CD4-positive, alpha-beta T cell treated with Interleukin-12 subunit alpha and Interleukin-12 subunit beta, for 1 hour (primary cell): ENCODE measurements at regions not wholly inside any gene's neighbourhood (a gene's known extent, or its start where the extent isn't known, plus 50 kb on each side); places are given as distances from the start of the nearest gene placed in this dataset.
"Not testable (repeated sequence)": the region's sequence is repeated elsewhere in the genome, so short reads cannot be mapped to it uniquely, and the experiment has no call there.

Experiments
- DNase-seq: peaks from one replicate; pipeline ENCODE4 v3.0.0-alpha.2; 2020

DNA sequence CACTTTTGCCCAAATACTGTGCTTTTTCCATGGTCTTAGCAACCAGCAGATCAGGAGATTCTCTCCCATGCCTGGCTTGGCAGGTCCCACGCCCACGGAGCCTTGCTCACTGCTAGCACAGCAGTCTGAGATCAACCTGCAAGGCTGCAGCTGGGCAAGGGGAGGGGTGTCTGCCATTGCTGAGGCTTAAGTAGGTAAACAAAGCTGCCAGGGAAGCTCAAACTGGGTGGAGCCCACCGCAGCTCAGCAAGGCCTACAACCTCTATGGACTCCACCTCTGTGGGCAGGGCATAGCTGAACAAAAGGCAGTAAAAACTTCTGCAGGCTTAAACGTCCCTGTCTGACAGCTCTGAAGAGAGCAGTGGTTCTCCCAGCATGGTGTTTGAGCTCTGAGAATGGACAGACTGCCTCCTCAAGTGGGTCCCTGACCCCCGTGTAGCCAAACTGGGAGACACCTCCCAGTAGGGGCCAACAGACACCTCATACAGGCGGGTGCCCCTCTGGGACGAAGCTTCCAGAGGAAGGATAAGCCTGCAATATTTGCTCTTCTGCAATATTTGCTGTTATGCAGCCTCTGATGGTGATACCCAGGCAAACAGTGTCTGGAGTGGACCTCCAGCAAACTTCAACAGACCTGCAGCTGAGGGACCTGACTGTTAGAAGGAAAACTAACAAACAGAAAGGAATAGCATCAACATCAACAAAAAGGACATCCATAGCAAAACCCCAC, 132.8 kb upstream of the STARD13 start:
- DNase-seq: not testable (repeated sequence)

DNA sequence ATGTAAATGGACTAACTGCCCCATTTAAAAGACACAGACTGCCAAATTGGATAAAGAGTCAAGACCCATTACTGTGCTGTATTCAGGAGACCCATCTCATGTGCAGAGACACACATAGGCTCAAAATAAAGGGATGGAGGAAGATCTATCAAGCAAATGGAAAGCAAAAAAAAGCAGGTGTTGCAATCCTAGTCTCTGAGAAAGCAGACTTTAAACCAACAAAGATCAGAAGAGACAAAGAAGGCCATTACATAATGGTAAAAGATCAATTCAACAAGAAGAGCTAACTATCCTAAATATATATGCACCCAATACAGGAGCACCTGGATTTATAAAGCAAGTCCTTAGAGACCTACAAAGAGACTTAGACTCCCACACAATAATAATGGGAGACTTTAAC, 134.6 kb upstream of the STARD13 start:
- DNase-seq: not testable (repeated sequence)

DNA sequence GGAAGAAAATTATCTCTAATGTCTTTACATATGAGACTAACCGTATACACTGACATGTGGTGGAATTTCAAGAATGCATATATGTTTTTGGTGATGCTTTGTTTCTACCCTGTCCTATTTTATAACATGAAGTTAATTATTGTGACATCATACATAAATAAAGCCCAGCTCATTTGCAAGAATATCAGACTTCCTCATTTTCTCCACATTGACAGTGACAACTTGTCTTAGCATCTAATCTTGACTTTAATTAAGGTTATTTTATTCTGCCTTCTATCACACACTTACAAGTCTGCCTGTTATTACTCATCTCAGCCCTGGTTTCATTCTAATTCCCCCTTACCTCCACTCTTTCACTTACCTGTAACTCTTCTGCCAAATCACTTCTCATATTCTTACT, 140.6 kb upstream of the STARD13 start:
- DNase-seq: no peak

DNA sequence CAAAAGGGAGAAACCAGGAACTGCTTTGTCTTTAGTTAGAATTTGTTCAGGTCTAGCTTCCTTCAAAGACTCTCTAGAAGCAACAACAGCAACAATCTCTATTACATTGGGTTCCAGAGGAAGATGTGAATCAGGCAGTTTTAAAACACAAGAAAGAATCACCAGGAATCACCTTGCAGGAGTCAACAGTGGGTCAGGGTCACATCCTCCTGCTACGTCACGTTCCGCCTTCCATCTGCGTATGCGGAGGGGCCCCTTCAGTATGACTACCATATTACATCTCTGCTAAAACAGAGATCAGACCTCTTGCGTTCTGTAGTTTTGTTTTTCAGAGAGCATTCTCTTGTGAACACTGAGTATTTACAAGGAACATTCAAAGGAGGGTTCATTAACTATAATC, 147.8 kb upstream of the STARD13 start:
- DNase-seq: no peak

DNA sequence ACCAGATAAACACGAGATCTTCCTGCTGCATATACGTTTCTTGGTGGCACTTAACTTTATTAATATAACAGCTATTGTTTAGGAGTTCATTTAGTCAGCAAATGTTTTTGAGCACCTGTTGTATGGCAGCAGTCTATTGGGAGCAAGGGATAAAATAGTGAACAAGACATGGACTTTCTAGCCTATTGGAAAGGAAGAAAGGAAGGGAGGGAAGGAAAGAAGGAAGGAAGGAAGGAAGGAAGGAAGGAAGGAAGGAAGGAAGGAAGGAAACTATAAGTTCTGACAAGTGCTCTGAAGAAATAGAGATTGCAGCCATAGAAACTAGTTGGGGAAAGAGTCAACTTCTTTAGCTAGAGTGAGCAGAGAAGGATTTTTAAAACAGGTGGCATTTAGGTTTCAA, 149.1 kb upstream of the STARD13 start:
- DNase-seq: no peak

DNA sequence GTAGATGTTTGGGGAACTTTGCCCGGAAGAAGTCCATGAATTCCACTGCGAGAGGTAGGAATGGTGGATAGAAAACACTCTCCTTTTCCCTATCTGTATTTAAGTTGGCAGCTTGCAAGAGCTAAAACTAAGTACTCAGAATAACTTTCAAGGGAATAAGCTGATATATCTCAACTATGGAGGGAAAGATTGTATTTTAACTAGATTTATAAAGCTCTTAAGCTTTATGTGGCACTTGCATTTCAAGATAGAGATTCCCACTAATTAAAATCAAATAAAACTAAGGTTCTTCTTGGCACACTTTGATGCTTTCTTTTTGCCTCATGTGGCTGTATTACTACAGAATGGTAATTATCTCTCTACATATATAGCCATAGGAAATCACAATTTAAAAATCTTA, 149.7 kb upstream of the STARD13 start:
- no peak for DNase-seq

DNA sequence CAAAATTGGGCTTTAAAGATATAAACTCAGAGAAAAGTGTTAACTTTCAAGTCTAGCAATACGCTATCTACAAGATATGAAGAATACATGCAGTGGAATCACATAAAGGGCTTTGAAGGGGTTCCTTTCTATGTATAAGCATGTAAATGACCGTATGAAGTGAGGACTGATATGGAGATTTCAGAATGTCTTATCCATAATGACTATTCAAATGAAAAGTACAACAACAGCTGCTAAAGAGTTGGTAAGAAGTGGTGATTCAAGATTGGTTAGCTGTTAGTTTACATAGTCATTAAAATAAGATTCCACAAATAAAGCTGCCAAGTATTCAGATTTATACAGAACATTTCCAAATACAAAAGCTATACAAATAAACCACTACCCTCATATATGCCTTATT, 153.4 kb upstream of the STARD13 start:
- no peak for DNase-seq

DNA sequence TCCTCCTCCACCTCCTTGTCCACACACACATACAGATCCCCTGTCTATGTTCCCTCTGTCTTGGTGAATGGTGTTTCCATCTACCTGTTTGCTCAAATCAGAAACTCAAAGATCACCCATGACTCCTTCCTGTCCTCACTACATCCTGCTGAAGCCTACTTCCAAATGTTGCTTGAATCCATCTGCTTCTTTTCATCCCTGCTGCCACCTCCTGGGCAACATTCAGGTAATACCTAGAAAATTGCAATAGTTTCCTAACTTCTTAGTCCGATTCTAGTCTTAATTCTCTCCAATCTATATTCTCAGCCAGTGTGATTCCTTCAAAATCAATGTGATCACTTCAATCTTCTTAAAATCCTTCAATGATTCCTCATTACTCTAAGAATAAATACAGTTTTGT, 155.5 kb upstream of the STARD13 start:
- no peak for DNase-seq

DNA sequence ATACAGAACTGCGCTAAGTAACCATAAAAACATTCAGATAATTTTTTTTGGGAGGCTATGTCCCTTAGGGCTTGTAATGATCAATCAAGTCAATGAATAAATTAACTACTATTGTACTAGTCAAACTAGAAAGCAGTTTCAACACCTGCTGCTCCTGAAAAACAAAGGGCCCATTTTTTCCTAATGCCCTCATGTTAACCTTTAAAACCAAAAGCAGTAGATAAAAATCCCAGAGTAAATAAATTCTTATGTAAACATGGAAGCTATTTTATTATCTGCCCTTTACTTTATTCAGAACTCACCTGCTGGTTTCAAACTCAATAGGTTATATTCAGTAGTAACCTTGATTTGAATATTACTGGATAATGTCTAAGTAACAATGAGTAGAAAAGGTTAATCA, 159.5 kb upstream of the STARD13 start:
- no peak for DNase-seq

DNA sequence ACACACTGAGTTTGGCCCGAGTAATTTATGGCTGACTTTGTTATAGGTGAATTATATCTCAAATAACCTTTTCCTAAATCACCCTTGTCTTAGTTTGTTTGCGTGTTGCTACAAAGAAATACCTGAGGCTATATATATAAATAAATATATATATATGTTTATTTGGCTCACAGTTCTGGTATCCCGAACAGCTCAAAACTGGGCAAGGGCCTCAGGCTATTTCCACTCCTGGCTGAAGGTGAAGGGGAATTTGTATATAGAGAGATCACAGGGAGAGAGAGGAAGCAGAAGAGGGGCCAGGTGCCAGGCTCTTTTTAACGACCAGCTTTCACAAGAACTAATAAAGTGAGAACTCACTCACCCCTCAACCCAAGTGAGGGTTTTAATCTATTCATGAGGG, 159.9 kb upstream of the STARD13 start:
- no peak for DNase-seq

DNA sequence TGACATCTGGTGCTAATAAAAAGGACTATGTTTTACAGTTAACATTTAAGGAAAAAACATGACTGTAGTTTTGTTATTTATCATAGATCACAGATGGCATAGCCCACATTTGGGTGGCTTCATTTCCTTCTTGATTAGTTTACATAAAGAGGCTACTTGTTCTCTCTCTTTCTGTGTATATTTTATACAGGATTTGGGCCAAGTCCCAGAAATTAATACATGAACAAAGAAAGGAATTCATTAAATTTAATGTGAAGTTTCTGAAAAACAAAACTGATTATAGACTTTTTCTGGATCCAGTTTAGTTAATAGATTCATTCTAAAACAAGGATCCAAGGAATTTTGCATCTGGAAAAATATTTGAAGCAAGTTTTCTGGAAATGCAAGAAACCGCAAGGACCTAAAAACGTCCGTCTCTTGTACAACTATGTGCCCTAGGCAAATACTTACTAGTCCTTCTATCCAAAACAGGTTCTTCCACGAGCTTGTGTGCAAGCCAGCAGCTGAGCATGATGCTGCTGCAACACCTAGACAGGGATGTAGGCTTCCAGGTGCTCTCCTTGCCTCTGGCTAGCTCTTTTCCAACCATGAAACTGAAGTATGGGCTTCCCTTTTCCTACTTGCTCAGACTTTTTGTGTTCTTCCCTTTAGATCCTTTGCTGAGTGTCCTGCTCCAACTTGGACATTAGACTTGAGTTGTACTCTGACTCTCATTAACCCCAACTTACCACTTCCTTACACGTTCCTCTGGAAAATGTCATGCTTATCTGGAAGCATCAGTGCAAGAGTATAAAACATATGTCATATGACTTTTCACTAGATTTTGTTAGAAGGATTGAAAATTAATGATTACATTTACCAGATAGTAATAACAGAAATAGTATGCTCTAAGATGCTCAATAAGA, 161.5 kb upstream of the STARD13 start:
- DNase-seq: no peak

DNA sequence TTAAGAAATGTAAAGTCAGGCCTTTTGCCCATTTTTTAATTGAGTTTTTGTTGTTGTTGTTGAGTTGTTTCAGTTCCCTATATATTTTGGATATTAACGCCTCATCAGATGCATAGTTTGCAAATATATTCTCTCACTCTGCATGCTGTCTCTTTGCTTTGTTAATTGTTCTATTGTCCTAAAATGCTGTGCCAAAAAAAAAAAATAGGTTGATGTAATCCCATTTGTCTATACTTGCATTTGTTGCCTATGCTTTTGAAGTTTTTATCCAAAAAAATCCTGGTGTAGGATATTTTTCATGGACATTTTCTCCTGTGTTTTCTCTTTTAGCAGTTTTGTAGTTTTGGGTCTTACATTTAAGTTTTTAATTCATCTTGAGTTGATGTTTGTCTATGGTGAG, 163.3 kb upstream of the STARD13 start:
- no peak for DNase-seq

DNA sequence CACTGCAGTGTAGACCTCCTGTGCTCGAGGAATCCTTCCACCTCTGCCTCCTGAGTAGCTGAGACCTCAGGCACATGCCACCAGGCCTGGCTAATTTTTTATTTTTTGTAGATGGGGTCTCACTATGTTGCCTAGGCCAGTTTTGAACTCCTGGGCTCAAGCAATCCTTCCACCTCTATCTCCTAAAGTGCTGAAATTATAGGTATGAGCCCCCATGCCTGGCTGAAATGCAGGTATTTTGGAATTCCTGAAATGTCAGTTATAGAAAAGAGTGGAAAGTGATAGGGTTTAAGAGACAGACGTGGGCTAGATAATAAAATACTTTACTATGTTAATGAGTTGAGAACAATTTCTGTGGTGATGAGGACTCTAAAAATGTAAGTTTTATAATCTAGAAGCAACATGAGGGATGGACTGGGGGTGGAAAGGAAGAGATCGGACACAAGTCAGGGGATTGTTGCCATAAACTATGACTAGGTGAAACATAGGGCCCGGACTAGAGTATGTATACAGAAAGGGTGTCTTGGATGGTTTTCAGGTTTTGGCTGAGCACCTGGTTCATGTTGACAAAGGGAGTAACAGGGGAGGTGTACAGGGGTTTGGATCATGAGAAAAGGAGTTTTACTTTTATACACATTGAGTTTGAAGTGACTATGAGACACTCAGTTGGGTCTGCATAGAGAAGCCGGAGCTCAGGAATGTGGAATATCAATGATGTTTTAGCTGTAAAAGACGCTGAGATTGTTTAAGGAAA, 165.6 kb upstream of the STARD13 start:
- DNase-seq: no peak

DNA sequence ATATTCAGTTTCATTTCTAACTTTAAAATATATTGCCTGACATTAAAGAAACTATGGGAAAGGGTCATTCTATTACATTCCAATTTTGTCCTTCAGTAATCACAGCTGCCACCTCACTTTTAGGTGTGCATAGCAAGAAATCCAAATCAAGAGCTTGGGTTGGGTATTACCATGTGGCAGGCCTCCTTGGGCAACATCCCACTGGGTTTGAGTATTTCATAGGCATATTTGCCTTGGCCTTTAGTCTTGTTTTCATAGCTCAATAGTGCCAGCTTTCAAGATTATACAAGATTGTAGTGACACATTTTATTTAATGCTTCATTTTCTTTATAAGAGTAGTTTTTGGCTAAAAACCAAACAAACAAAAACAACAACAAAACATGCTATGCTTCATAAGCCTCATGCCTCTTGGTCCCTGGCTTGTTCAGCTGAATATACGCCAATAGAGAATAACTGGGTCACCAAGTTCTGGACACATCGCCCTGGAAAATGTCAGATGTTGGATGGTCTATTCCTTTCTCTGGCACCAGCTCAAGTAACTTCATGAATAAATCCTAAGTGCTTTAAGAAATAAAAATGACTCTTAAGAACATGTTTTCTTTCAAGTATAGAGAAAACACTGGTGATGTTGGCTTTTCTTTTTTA, 167.4 kb upstream of the STARD13 start:
- DNase-seq: no peak

DNA sequence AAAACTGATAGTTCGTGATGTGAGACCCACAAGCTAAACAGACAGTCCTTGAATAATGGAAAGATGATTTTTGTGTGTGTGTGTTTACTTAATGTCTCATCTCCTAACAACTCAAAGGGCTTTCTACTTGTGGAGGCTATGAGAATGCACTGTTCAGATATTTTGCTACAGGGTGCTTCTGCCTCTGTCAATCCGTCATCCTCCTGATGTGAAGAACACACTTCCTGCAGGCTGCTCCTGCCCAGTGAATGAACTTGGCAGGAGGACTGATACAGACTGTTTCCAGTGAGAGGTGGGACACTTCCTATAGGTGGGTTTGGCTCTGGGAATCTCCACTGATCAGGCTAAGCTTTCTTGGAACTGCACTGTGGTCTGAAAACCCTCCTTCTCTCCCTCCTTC, 168.4 kb upstream of the STARD13 start:
- DNase-seq: no peak

DNA sequence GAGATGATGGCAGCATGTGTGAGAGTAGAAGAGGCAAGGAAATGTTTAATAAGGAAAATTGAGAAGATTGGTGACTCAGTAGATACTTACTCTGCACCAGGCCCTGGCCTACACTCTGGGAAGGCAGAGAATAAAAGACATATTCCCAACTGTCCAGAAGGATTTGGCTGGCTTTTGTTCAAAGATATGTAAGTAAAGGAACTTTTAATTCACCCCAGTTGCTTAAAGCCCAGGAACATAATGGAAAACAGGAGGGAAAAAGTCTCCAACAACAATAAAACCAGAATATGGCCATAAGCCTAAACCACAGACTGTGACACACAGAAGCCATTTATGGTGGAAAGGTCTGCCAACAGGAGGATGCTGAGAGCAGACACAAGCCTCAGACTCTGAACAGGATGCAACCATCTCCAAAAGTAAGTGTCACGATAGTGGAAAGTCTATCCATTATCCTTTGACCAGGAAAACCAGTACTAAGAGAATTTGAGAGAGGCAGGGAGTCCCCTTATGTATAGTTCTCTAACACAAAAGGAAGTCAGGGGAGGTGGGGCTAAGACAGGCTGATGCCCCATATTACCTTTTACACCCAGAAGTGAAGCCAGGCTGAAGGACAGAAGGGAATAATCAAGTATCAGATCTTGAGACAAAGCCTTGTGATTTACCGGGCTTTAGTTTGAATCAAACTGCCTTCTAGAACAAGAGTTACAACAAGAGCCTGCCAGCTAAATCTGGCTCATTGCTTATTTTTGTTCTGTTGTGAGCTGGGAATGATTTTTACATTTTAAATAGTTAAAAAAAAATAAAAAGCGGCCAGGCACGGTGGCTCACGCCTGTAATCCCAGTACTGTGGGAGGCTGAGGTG, 169.5 kb upstream of the STARD13 start:
- no peak for DNase-seq

DNA sequence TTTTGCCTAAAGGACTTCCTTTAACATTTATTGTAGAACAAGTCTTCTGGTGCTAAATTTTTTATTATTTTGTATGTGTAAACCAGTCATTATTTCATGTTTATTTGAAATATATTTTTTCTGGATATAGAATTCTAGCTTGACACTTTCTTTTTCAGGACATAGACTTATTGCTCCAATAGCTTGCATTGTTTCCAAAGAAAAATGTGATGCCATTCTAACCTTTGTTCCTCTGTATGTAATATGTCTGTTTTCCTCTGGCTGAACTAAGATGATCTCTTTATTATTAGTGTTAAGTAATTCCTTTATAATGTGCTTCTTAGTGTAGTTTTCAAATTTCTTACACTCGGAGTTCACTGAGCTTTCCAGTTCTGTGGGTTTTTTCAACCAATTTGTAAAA, 174.1 kb upstream of the STARD13 start:
- DNase-seq: no peak

DNA sequence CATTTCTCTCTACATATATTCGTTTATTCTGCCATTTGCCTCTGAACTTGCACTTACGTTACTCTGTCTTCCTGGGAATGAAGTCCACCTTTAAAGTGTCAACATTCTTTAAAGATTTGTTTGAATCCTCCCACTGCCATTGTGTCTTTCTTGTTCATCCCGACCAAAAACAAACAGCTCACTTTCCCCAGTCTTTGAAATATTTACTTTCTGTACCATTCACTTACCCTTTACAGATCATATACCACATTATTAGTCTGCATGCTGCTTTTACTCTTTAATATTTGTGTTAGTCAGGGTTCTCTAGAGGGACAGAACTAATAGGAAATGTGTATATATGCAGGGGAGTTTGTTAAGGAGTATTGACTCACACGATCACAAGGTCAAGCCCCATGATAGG, 176.6 kb upstream of the STARD13 start:
- DNase-seq: no peak

DNA sequence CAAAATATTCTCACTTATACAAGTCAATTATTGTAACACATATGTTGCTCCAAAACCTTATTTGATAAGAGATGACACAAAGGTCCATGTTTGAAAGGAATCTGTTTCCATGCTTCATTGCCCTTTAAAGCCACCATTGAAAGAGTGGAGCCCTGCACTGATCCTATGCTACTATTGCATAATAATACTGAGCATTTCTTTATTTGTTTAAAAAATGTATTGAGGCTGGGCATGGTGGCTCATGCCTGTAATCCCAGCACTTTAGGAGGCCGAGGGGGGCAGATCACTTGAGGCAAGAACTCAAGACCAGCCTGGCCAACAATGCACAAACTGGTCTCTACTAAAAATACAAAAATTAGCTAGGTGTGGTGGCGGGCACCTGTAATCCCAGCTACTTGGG, 178.8 kb upstream of the STARD13 start:
- DNase-seq: no peak

DNA sequence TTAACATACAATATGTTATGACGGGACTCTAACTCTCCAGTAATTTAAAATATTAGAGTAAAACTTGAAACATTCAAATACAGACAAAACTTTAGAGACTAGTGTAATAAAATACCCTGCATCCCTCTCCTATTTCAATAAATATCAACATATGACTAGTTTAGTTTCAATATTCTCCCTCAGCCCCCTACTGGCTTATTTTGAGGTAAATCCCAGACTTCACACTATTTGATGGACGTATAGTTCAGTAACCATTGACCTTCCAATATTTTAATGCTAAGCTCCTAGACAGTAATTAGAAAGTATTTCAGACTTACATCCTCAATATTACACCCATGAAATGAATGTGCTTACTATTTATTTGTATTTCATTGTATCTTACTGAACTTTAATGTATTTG, 180.7 kb upstream of the STARD13 start:
- DNase-seq: no peak

DNA sequence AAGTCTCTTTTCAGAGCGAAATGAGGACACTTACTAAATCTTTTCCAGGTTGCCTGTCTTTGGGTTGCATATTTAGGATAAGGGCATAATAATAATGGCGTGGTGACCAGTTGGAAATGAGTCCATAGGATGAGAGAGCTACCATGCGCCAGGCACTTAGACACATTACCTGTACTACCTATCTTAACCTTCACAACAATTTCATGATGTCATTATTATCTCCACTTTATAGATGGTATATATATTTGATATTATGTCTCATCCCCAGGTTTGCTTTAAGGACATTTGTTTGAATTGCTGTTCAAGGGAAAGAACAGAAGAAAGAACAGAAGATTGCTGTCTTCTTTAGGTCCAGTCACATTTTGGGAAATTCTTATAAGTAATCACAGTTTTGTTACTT, 182.0 kb upstream of the STARD13 start:
- no peak for DNase-seq

DNA sequence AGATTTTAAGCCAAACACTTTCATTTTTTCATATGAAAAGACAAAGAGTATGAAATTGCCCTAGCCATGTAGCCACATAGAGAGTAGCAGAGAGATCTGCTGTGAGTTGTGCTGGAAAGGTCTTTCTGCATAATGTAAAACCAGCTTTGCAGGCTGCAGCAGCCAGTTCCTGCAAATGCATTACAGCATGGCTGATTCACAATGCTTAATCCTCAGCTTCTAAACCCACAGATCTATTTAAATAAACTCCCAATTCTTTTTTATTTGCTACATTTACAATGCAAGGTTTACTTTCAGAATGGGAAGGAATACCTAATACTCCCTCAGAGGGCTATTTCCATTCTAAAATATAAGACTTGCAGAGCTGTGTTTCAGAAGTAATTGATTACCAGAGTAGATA, 185.6 kb upstream of the STARD13 start:
- no peak for DNase-seq
